Esophagus muscularis mucosa (tissue), 4 donors: ENCODE measurements at regions not wholly inside any gene's neighbourhood (a gene's known extent, or its start where the extent isn't known, plus 50 kb on each side); places are given as distances from the start of the nearest gene placed in this dataset.

Experiments used
- DNase-seq: peaks from one replicate; pipeline ENCODE4 v3.0.0-alpha.2; 2017; ENCODE audit errors: extremely low spot score
- H3K27ac ChIP-seq, 4 donors: fragments of 200-600 bp; sonication (generic); replicated peaks in 1 of 4; 1 replicate in 3 of 4; 2 replicates in 1 of 4; pipeline ENCODE4 v1.5.1; 2016 to 2019; ENCODE audit warnings: mild to moderate bottlenecking in 1 of 4
- H3K27me3 ChIP-seq, 4 donors: fragments of 200-600 bp; sonication (generic); one replicate each; pipeline versions ENCODE4 v1.5.1 to v1.6.0; 2016 to 2019
- H3K36me3 ChIP-seq, 4 donors: fragments of 200-600 bp; sonication (generic); one replicate each; pipeline ENCODE4 v1.5.1; 2016 to 2019
- H3K4me1 ChIP-seq, 4 donors: fragments of 200-600 bp; sonication (generic); one replicate each; pipeline ENCODE4 v1.5.1; 2016 to 2019
- H3K4me3 ChIP-seq, 4 donors: fragments of 200-600 bp; sonication (generic); 1 replicate in 2 of 4; 2 replicates in 2 of 4; pipeline ENCODE4 v1.5.1; 2016 to 2019; ENCODE audit warnings: mild to moderate bottlenecking in 4 of 4, moderate library complexity in 1 of 4
- H3K9me3 ChIP-seq, 4 donors: fragments of 200-600 bp; sonication (generic); 1 replicate in 3 of 4; 2 replicates in 1 of 4; pipeline ENCODE4 v1.5.1; 2016 to 2019
- CTCF ChIP-seq, 3 experiments: fragments of 200-600 bp in 2 of 3; fragments of 450-650 bp in 1 of 3; sonication (generic) in 2 of 3; IDR thresholded peaks; one replicate each; pipeline ENCODE4 v1.5.1; 2017 to 2019; ENCODE audit warnings: antibody characterized with exemption in 3 of 3, mild to moderate bottlenecking in 2 of 3, moderate library complexity in 1 of 3
- EP300 ChIP-seq: sonication (generic); formaldehyde crosslinking; IDR thresholded peaks from one replicate; pipeline ENCODE4 v1.6.1; 2017; ENCODE audit warnings: antibody characterized with exemption
- POLR2A ChIP-seq: fragments of 450-650 bp; IDR thresholded peaks from one replicate; pipeline ENCODE4 v1.6.1; 2017; ENCODE audit warnings: antibody characterized with exemption, moderate library complexity, mild to moderate bottlenecking, low read depth
- POLR2AphosphoS5 ChIP-seq, 2 donors: sonication (generic); formaldehyde crosslinking; IDR thresholded peaks; one replicate each; pipeline ENCODE4 v1.6.1; 2017; ENCODE audit warnings: antibody characterized with exemption in 2 of 2
- WGBS: methylation state at CpG from one replicate; pipeline ENCODE4 v1.1.5; 2018; 5-methylcytosine and 5-hydroxymethylcytosine counted together
- intact Hi-C: fragments of 100-400 bp; cut with DNase I; formaldehyde crosslinking; loops from one replicate; pipeline ENCODE4 v1.15.1; 2023

- no peak overlapping the region for H3K4me3 ChIP-seq
- H3K36me3 ChIP-seq: no peaks in the 10 kb centered on the region
- no peaks in the 10 kb centered on the region for H3K9me3 ChIP-seq
- TF ChIP-seq CTCF (IDR thresholded peaks at IDR 0.05) (no peak), POLR2A (no peak), POLR2AphosphoS5 (IDR thresholded peaks at IDR 0.05) (no peak), EP300 (no peak)
- H3K27me3 ChIP-seq: no peaks in the 10 kb centered on the region
- DNase-seq: no peak
- H3K27ac ChIP-seq: no peak overlapping the region
- intact Hi-C loops: no loop called here
- peaks cover 0 to 8% (median 5%) of the 10 kb centered on the region in 4 donors for H3K4me1 ChIP-seq
- WGBS: 40% methylated on average over 1 of the region's 1 CpG
These were observed 110.5 kb upstream of the COL11A1 start for GRCh38 chr1:103218821-103219220.

DNA sequence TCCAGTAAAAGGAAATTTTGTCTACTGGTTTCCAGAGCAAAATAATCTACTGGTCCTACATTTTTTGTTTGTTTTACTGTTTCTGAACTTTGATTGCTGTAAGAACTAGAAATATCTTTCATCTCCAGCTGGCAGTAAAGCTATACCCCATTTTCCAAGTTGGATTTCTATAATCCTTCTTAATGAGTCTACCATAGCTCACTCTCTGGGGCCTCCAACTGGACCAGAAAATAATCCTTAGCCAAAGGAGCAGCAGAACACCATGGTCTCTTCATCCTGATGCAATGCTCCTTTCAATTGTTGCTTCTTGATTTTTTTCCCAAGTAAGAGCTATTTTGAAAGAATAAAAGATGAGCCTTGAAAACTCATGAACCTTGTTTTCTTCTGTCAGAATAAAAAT is 110.0 kb upstream of the COL11A1 start:
- Histone ChIP-seq H3K27me3 (no peaks in the 10 kb centered on the region), H3K4me1 (peaks cover 0 to 8% (median 5%) of the 10 kb centered on the region in 4 donors), H3K27ac (no peak overlapping the region), H3K9me3 (no peaks in the 10 kb centered on the region), H3K36me3 (no peaks in the 10 kb centered on the region), H3K4me3 (no peak overlapping the region)
- no peak for DNase-seq
- intact Hi-C loops: no loop called here
- no peak for TF ChIP-seq CTCF (IDR thresholded peaks at IDR 0.05)
- TF ChIP-seq POLR2AphosphoS5 (IDR thresholded peaks at IDR 0.05): no peak
- no peak for TF ChIP-seq EP300
- TF ChIP-seq POLR2A: no peak

- no peak overlapping the region for H3K4me3 ChIP-seq
- no peaks in the 10 kb centered on the region for H3K4me1 ChIP-seq
- intact Hi-C loops: no loop called here
- no peak for DNase-seq
- WGBS: 43% methylated on average over 1 of the region's 1 CpG
- H3K27me3 ChIP-seq: no peaks in the 10 kb centered on the region
- TF ChIP-seq POLR2A (no peak), EP300 (no peak), CTCF (IDR thresholded peaks at IDR 0.05) (no peak), POLR2AphosphoS5 (IDR thresholded peaks at IDR 0.05) (no peak)
- no peaks in the 10 kb centered on the region for H3K9me3 ChIP-seq
- no peaks in the 10 kb centered on the region for H3K36me3 ChIP-seq
- H3K27ac ChIP-seq: no peak overlapping the region
These were observed 102.8 kb upstream of the COL11A1 start for GRCh38 chr1:103211073-103211472.

DNA sequence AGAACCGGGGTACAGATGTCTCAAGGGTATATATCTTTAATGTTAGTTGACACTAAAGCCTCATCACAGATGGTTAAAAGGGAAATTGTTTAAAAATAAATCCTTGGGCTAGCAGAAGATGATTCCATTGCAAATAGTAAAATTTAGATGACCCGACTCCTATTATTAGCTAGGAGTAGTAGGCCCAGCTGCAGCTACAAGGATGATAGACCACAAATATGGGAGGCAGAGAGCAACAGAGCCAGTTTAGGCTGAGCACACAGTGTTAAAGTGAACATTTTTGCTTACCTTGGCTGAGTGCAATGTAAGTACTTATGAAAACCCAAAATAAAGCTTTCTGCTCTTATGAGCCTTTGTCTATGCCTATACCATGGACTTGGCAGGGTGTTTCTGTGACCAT is 100.5 kb upstream of the COL11A1 start:
- Histone ChIP-seq H3K9me3 (no peaks in the 10 kb centered on the region), H3K27me3 (no peaks in the 10 kb centered on the region), H3K36me3 (no peaks in the 10 kb centered on the region), H3K4me1 (no peaks in the 10 kb centered on the region), H3K27ac (no peak overlapping the region), H3K4me3 (no peak overlapping the region)
- WGBS: 79% methylated on average over 2 of the region's 2 CpGs
- no peak for DNase-seq
- intact Hi-C loops: no loop called here
- TF ChIP-seq POLR2A (no peak), CTCF (IDR thresholded peaks at IDR 0.05) (no peak)

GRCh38 chr1:103199001-103199400 is 90.7 kb upstream of the COL11A1 start:
- H3K4me3 ChIP-seq: no peak overlapping the region
- WGBS: 78% methylated on average over 1 of the region's 1 CpG
- H3K27ac ChIP-seq: no peak overlapping the region
- no peaks in the 10 kb centered on the region for H3K4me1 ChIP-seq
- no peaks in the 10 kb centered on the region for H3K27me3 ChIP-seq
- no peaks in the 10 kb centered on the region for H3K36me3 ChIP-seq
- no peaks in the 10 kb centered on the region for H3K9me3 ChIP-seq
- no peak for DNase-seq
- intact Hi-C loops: no loop called here
- TF ChIP-seq POLR2A (no peak), POLR2AphosphoS5 (IDR thresholded peaks at IDR 0.05) (no peak)
